GM06990 (cell line): ENCODE measurements at regions not wholly inside any gene's neighbourhood (a gene's known extent, or its start where the extent isn't known, plus 50 kb on each side); places are given as distances from the start of the nearest gene placed in this dataset.

Experiments used
- DNase-seq: peaks from one replicate; pipeline ENCODE4 v3.0.0-alpha.2; 2011; ENCODE audit not compliant: insufficient read length; ENCODE audit errors: extremely low read depth
- H3K27me3 ChIP-seq: replicated peaks from 2 replicates; pipeline ENCODE4 v1.6.0; 2011; ENCODE audit warnings: low read length; ENCODE audit not compliant: control insufficient read depth, insufficient read depth
- H3K36me3 ChIP-seq: 2 replicates; pipeline ENCODE4 v1.5.1; 2011; ENCODE audit warnings: low read length; ENCODE audit not compliant: control insufficient read depth, insufficient read depth
- H3K4me3 ChIP-seq: replicated peaks from 2 replicates; pipeline ENCODE4 v1.5.1; 2011; ENCODE audit warnings: low read depth, mild to moderate bottlenecking, control low read depth, low read length
- CTCF ChIP-seq: IDR thresholded peaks from 2 replicates; pipeline ENCODE4 v1.5.1; 2011; ENCODE audit warnings: low read length, control low read depth, mild to moderate bottlenecking, inconsistent platforms; ENCODE audit not compliant: insufficient read depth, poor library complexity, severe bottlenecking

GRCh38 chr18:66819235-66819634 lies 215.3 kb upstream of the CDH19 start:
- H3K27me3 ChIP-seq = no peaks in the 10 kb centered on the region
- no peaks in the 10 kb centered on the region for H3K36me3 ChIP-seq
- no peak for DNase-seq
- TF ChIP-seq CTCF = no peak
- H3K4me3 ChIP-seq = no peak overlapping the region

- H3K4me3 ChIP-seq = no peak overlapping the region
- no peak for DNase-seq
Observed at GRCh38 chr18:66813138-66813537, 209.2 kb upstream of the CDH19 start.

GRCh38 chr18:66795051-66795450 lies 191.2 kb upstream of the CDH19 start:
- Histone ChIP-seq H3K27me3 (no peaks in the 10 kb centered on the region), H3K36me3 (no peaks in the 10 kb centered on the region), H3K4me3 (no peak overlapping the region)
- no peak for TF ChIP-seq CTCF
- no peak for DNase-seq

More at GRCh38 chr18:66813138-66813537, 209.2 kb upstream of the CDH19 start:
- TF ChIP-seq CTCF = no peak
- Histone ChIP-seq H3K36me3 (no peaks in the 10 kb centered on the region), H3K27me3 (no peaks in the 10 kb centered on the region)

GRCh38 chr18:66792466-66792865 lies 188.6 kb upstream of the CDH19 start:
- no peak for DNase-seq
- TF ChIP-seq CTCF = no peak
- H3K27me3 ChIP-seq = no peaks in the 10 kb centered on the region
- H3K4me3 ChIP-seq = no peak overlapping the region
- H3K36me3 ChIP-seq = no peaks in the 10 kb centered on the region

GRCh38 chr18:66780609-66781008 lies 176.7 kb upstream of the CDH19 start:
- Histone ChIP-seq H3K4me3 (no peak overlapping the region), H3K27me3 (no peaks in the 10 kb centered on the region), H3K36me3 (no peaks in the 10 kb centered on the region)
- no peak for DNase-seq
- TF ChIP-seq CTCF = no peak

GRCh38 chr18:66778048-66778447 lies 174.2 kb upstream of the CDH19 start:
- no peak for DNase-seq
- H3K4me3 ChIP-seq = no peak overlapping the region
- no peaks in the 10 kb centered on the region for H3K27me3 ChIP-seq
- TF ChIP-seq CTCF = no peak
- no peaks in the 10 kb centered on the region for H3K36me3 ChIP-seq
